Psoas muscle (tissue), 7 donors: ENCODE measurements at regions not wholly inside any gene's neighbourhood (a gene's known extent, or its start where the extent isn't known, plus 50 kb on each side); places are given as distances from the start of the nearest gene placed in this dataset.

Experiments
- ATAC-seq, 4 donors: fragments of 200-7000 bp; cut with Tn5 transposase; one replicate each; pipeline ENCODE4 v1.9.1; 2020; ENCODE audit warnings: moderate library complexity in 3 of 4, mild to moderate bottlenecking in 2 of 4
- DNase-seq, 2 donors: peaks; one replicate each; pipeline ENCODE4 v3.0.0-alpha.2; 2020
- H3K27ac ChIP-seq: fragments of 200-600 bp; one replicate; pipeline ENCODE4 v1.8.0; 2022
- H3K27me3 ChIP-seq, 3 donors: fragments of 200-600 bp in 1 of 3; one replicate each; pipeline versions ENCODE4 v1.6.1 to v1.8.0; 2013 to 2022; ENCODE audit warnings: low read length in 2 of 3, mild to moderate bottlenecking in 2 of 3, moderate library complexity in 1 of 3; ENCODE audit not compliant: insufficient read depth in 3 of 3
- H3K36me3 ChIP-seq, 2 donors: fragments of 200-600 bp in 1 of 2; one replicate each; pipeline versions ENCODE4 v1.6.1 to v1.8.0; 2013 to 2022; ENCODE audit warnings: low read depth in 1 of 2, mild to moderate bottlenecking in 1 of 2, moderate library complexity in 1 of 2; ENCODE audit not compliant: insufficient read depth in 1 of 2
- H3K4me1 ChIP-seq: fragments of 200-600 bp; one replicate; pipeline ENCODE4 v1.8.0; 2022
- H3K4me3 ChIP-seq: fragments of 200-600 bp; one replicate; pipeline ENCODE4 v1.8.0; 2022; ENCODE audit warnings: mild to moderate bottlenecking
- H3K9me3 ChIP-seq: fragments of 200-600 bp; one replicate; pipeline ENCODE4 v1.8.0; 2022
- WGBS, 3 donors: extraction: QIAGEN DNeasy Blood & Tissue Kit; methylation state at CpG; one replicate each; pipeline versions ENCODE4 v1.1.6 to v1.1.7; 2013; 5-methylcytosine and 5-hydroxymethylcytosine counted together
- intact Hi-C, 2 donors: fragments of 100-400 bp; cut with DNase I; formaldehyde crosslinking; loops; one replicate each; pipeline versions ENCODE4 v1.11.0 to v1.14.2; 2022
- TF ChIP-seq, protein P1 (sequence below): fragments of 200-600 bp; IDR thresholded peaks from one replicate; pipeline ENCODE4 v1.8.0; 2022; ENCODE audit warnings: antibody characterized with exemption
- donor health status: healthy with polysubstance abuse.
- donor health status: DM: no; HTN: no; CAD: no; lungs with moderate emphysema.
- donor health status: Bipolar disorder and iron deficiency.
- donor health status: healthy.
- donor health status: DM: yes; HTN: yes; CAD: no.
- donor health status: DM: no; HTN: no; CAD: no.
- donor health status: DM: yes; HTN: yes; CAD: no.

- Histone ChIP-seq H3K4me3 (no peak overlapping the region), H3K27ac (no peak overlapping the region), H3K4me1 (no peaks in the 10 kb centered on the region), H3K36me3 (no peaks in the 10 kb centered on the region), H3K27me3 (no peaks in the 10 kb centered on the region), H3K9me3 (no peaks in the 10 kb centered on the region)
- DNase-seq = no peak
- no peak for ATAC-seq
- 63 to 83% (median 69%) methylated on average over 1 of the region's 1 CpG for WGBS, 3 donors
- TF ChIP-seq, protein P1, sequence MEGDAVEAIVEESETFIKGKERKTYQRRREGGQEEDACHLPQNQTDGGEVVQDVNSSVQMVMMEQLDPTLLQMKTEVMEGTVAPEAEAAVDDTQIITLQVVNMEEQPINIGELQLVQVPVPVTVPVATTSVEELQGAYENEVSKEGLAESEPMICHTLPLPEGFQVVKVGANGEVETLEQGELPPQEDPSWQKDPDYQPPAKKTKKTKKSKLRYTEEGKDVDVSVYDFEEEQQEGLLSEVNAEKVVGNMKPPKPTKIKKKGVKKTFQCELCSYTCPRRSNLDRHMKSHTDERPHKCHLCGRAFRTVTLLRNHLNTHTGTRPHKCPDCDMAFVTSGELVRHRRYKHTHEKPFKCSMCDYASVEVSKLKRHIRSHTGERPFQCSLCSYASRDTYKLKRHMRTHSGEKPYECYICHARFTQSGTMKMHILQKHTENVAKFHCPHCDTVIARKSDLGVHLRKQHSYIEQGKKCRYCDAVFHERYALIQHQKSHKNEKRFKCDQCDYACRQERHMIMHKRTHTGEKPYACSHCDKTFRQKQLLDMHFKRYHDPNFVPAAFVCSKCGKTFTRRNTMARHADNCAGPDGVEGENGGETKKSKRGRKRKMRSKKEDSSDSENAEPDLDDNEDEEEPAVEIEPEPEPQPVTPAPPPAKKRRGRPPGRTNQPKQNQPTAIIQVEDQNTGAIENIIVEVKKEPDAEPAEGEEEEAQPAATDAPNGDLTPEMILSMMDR = no peak
- intact Hi-C loops = no loop called here
These were observed 83.7 kb upstream of the GC start for GRCh38 chr4:71867598-71867997.

DNA sequence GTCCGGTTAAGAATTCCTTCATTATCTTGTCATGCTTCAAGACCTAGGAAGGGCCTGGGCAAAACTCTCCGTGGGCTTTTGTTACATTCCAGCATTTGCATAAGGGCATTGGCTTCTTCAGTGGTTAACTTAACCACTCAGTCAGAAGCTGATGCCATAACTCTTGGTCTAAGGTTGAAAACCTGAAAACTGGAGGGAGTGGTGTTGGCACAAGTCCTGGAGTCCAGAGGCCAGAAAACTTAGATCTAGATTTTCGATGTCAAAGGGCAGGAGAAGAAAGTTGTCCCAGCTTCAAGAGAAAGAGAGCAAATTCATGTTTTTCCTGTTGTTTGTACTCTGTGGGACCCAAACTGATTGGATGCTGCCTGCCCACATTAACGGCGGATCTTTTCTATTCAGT is 86.6 kb upstream of the GC start:
- ATAC-seq = no peak
- intact Hi-C loops = no loop called here
- H3K4me3 ChIP-seq = no peak overlapping the region

DNA sequence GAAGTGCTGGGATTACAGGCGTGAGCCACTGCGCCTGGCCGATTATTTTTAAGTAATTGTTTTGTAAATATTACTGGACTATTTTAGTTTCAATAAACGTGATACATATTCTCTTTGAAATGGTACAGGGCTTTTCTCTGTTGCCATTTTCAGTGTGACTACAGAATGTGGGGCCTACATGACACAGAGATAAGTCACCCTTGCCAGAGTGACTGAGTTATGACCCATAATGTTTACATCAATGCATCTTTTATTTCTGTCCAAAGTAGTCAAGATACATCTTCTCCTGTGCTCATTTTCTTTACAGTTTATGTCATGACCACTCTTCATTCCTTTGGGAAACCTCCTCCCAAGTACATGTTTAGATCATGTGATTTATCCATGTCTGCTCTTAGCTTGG is 88.3 kb upstream of the GC start:
- no peak for ATAC-seq
- intact Hi-C loops = no loop called here
- 89 to 94% (median 93%) methylated on average over 4 of the region's 4 CpGs for WGBS, 3 donors

More for the DNA sequence above, 86.6 kb upstream of the GC start:
- Histone ChIP-seq H3K9me3 (no peaks in the 10 kb centered on the region), H3K4me1 (no peaks in the 10 kb centered on the region), H3K27ac (no peak overlapping the region), H3K36me3 (no peaks in the 10 kb centered on the region), H3K27me3 (no peaks in the 10 kb centered on the region)
- TF ChIP-seq, protein P1 = no peak
- no peak for DNase-seq
- WGBS, 3 donors = 68 to 80% (median 73%) methylated on average over 5 of the region's 5 CpGs

DNA sequence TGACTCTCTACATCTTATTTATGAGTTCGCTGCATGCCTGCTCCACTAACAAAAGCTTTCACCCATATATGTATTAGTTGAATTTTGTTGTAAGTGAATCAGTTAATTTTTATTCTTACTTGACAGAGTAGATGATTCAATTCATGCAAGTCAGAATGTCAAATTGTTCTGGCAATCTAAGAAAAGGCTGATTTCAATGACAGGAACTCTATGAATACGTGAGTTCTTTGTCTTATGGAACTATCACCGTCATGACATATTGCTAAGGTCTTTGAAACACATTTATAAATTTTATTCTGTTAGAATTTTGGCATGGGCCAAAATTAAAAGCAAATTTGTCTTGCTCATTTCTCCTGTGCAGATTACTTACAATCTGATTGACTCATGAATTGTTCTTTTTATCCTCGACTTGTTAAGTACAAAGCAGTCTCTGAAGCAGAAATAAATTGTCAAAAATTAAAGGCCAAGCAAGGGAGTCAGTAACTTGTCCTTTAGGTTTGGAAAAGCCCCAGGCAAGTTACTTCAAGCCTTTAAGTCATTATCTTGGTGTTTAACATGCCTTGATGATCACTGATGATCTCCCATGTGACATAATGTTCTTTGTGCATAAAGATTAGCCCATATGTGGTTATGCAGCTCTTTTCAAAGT is 89.0 kb upstream of the GC start:
- Histone ChIP-seq H3K27me3 (no peaks in the 10 kb centered on the region), H3K9me3 (no peaks in the 10 kb centered on the region), H3K4me3 (no peak overlapping the region), H3K4me1 (no peaks in the 10 kb centered on the region), H3K36me3 (no peaks in the 10 kb centered on the region), H3K27ac (no peak overlapping the region)
- 77 to 81% (median 79%) methylated on average over 4 of the region's 4 CpGs for WGBS, 3 donors
- ATAC-seq (no peak), DNase-seq (no peak)
- intact Hi-C loops = loop anchor here in 1 of 2 donors (1.0 kb wide), 1 partner anchor 14 kb away; no protein-coding TSS in a partner anchor
- TF ChIP-seq, protein P1 = no peak

More for the DNA sequence above, 88.3 kb upstream of the GC start:
- DNase-seq = no peak
- Histone ChIP-seq H3K9me3 (no peaks in the 10 kb centered on the region), H3K4me3 (no peak overlapping the region), H3K27me3 (no peaks in the 10 kb centered on the region), H3K36me3 (no peaks in the 10 kb centered on the region), H3K4me1 (no peaks in the 10 kb centered on the region), H3K27ac (no peak overlapping the region)
- TF ChIP-seq, protein P1 = no peak

DNA sequence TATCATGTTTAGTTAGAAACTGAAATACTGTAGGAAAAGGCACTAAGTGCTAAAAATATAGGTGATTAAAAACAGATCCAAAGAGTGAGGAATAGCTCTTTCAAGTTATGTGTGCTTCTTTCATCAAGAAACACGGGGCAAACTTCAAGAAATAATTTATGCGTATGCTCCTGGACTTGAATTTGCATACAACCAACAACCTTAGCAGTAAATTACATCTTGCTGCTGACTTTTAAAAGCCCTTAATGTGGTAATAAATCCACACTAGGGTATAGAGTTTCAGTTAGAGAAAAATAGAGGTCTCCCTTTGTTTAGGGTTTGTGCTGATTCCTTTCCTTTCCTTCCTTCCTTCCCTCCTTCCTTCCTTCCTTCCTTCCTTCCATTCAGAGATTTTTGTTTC is 94.5 kb upstream of the GC start:
- 44 to 51% (median 51%) methylated on average over 2 of the region's 2 CpGs for WGBS, 3 donors
- no peak overlapping the region for H3K27ac ChIP-seq
- H3K36me3 ChIP-seq = no peaks in the 10 kb centered on the region
- H3K4me3 ChIP-seq = no peak overlapping the region
- no peaks in the 10 kb centered on the region for H3K4me1 ChIP-seq
- no peaks in the 10 kb centered on the region for H3K27me3 ChIP-seq
- TF ChIP-seq, protein P1 = no peak
- intact Hi-C loops = no loop called here
- ATAC-seq (no peak), DNase-seq (no peak)
- no peaks in the 10 kb centered on the region for H3K9me3 ChIP-seq
